GM18519 (cell line): ENCODE measurements at regions not wholly inside any gene's neighbourhood (a gene's known extent, or its start where the extent isn't known, plus 50 kb on each side); places are given as distances from the start of the nearest gene placed in this dataset.
"Not testable (repeated sequence)": the region's sequence is repeated elsewhere in the genome, so short reads cannot be mapped to it uniquely, and the experiment has no call there.

Experiments used
- ATAC-seq: cut with Tn5 transposase; IDR thresholded peaks from one replicate; pipeline ENCODE4 v1.9.1; 2021; ENCODE audit warnings: mild to moderate bottlenecking, moderate library complexity; ENCODE audit not compliant: unreplicated experiment, low FRiP score

GRCh38 chr5:57738787-57739186, 256.2 kb upstream of the ACTBL2 start:
- no peak for ATAC-seq

GRCh38 chr5:57738301-57738700, 255.7 kb upstream of the ACTBL2 start:
- no peak for ATAC-seq

GRCh38 chr5:57736716-57737115, 254.1 kb upstream of the ACTBL2 start:
- no peak for ATAC-seq

GRCh38 chr5:57735279-57736153, 252.9 kb upstream of the ACTBL2 start:
- ATAC-seq = not testable (repeated sequence)

- ATAC-seq = no peak
Measured at GRCh38 chr5:57734296-57734695, 251.7 kb upstream of the ACTBL2 start.

- ATAC-seq = no peak
Measured at GRCh38 chr5:57727591-57727990, 245.0 kb upstream of the ACTBL2 start.

- no peak for ATAC-seq
Measured at GRCh38 chr5:57725658-57726504, 243.3 kb upstream of the ACTBL2 start.

GRCh38 chr5:57724836-57725235, 242.2 kb upstream of the ACTBL2 start:
- no peak for ATAC-seq

- no peak for ATAC-seq
Measured at GRCh38 chr5:57721226-57721625, 238.6 kb upstream of the ACTBL2 start.

GRCh38 chr5:57720656-57721055, 238.0 kb upstream of the ACTBL2 start:
- no peak for ATAC-seq

- ATAC-seq = no peak
Measured at GRCh38 chr5:57719216-57719615, 236.6 kb upstream of the ACTBL2 start.

- no peak for ATAC-seq
Measured at GRCh38 chr5:57718155-57718554, 235.5 kb upstream of the ACTBL2 start.

- no peak for ATAC-seq
Measured at GRCh38 chr5:57717555-57717954, 234.9 kb upstream of the ACTBL2 start.

- no peak for ATAC-seq
Measured at GRCh38 chr5:57716661-57717060, 234.1 kb upstream of the ACTBL2 start.

- no peak for ATAC-seq
Measured at GRCh38 chr5:57715296-57715695, 232.7 kb upstream of the ACTBL2 start.

GRCh38 chr5:57713535-57713934, 230.9 kb upstream of the ACTBL2 start:
- not testable (repeated sequence) for ATAC-seq

GRCh38 chr5:57711946-57712345, 229.3 kb upstream of the ACTBL2 start:
- no peak for ATAC-seq

GRCh38 chr5:57711471-57711870, 228.9 kb upstream of the ACTBL2 start:
- ATAC-seq = no peak

- ATAC-seq = no peak
Measured at GRCh38 chr5:57710126-57710525, 227.5 kb upstream of the ACTBL2 start.

- no peak for ATAC-seq
Measured at GRCh38 chr5:57705769-57706168, 223.2 kb upstream of the ACTBL2 start.

GRCh38 chr5:57703721-57704120, 221.1 kb upstream of the ACTBL2 start:
- no peak for ATAC-seq

GRCh38 chr5:57700484-57700883, 217.9 kb upstream of the ACTBL2 start:
- ATAC-seq = no peak
